Loucy (cell line): ENCODE measurements at regions not wholly inside any gene's neighbourhood (a gene's known extent, or its start where the extent isn't known, plus 50 kb on each side); places are given as distances from the start of the nearest gene placed in this dataset.

Experiments used
- H2AFZ ChIP-seq: fragments of 200-600 bp; sonication (generic); 2 replicates; pipeline ENCODE4 v1.6.0; 2016; ENCODE audit warnings: antibody characterized with exemption, mild to moderate bottlenecking, low read length, moderate library complexity
- H3F3A ChIP-seq: fragments of 200-600 bp; 2 replicates; pipeline ENCODE4 v1.6.0; 2016; ENCODE audit warnings: antibody characterized with exemption, low read depth, mild to moderate bottlenecking
- H3K27me3 ChIP-seq: fragments of 200-600 bp; sonication (generic); 2 replicates; pipeline ENCODE4 v1.6.1; 2014; ENCODE audit warnings: low read length, mild to moderate bottlenecking; ENCODE audit not compliant: insufficient read depth, poor library complexity, severe bottlenecking
- H3K36me3 ChIP-seq: fragments of 200-600 bp; sonication (generic); 2 replicates; pipeline ENCODE4 v1.6.1; 2016; ENCODE audit warnings: low read length; ENCODE audit not compliant: insufficient read depth
- H3K4me1 ChIP-seq: fragments of 200-600 bp; sonication (generic); 2 replicates; pipeline ENCODE4 v1.5.1; 2014; ENCODE audit warnings: low read length, mild to moderate bottlenecking; ENCODE audit not compliant: insufficient read depth, poor library complexity, severe bottlenecking
- H3K4me2 ChIP-seq: fragments of 200-600 bp; sonication (generic); 2 replicates; pipeline ENCODE4 v1.6.0; 2014; ENCODE audit warnings: antibody characterized with exemption, low read length, low read depth, mild to moderate bottlenecking; ENCODE audit not compliant: poor library complexity, severe bottlenecking
- H3K4me3 ChIP-seq: fragments of 200-600 bp; sonication (generic); 2 replicates; pipeline ENCODE4 v1.5.1; 2014; ENCODE audit warnings: low read length, mild to moderate bottlenecking, mixed read lengths; ENCODE audit not compliant: poor library complexity, severe bottlenecking
- H3K79me2 ChIP-seq: fragments of 200-600 bp; sonication (generic); 2 replicates; pipeline ENCODE4 v1.6.1; 2014; ENCODE audit warnings: low read length; ENCODE audit not compliant: insufficient read depth
- H3K9ac ChIP-seq: fragments of 200-600 bp; sonication (generic); 2 replicates; pipeline ENCODE4 v1.6.0; 2014; ENCODE audit warnings: mild to moderate bottlenecking, low read depth, low read length, moderate library complexity; ENCODE audit not compliant: poor library complexity, severe bottlenecking
- H3K9me2 ChIP-seq: fragments of 200-600 bp; sonication (generic); replicated peaks from 2 replicates; pipeline ENCODE4 v1.6.1; 2016; ENCODE audit warnings: low read depth, low read length, mixed read lengths
- H3K9me3 ChIP-seq: fragments of 200-600 bp; sonication (generic); 2 replicates; pipeline ENCODE4 v1.6.1; 2014; ENCODE audit warnings: mild to moderate bottlenecking, antibody characterized with exemption, low read length, low read depth; ENCODE audit not compliant: insufficient read depth
- H4K20me1 ChIP-seq: fragments of 200-600 bp; sonication (generic); 2 replicates; pipeline ENCODE4 v1.6.0; 2014; ENCODE audit warnings: antibody characterized with exemption, low read length, mild to moderate bottlenecking; ENCODE audit not compliant: insufficient read depth, poor library complexity, severe bottlenecking
- EZH2phosphoT487 ChIP-seq: fragments of 200-600 bp; IDR thresholded peaks from 2 replicates; pipeline ENCODE4 v1.6.1; 2018; ENCODE audit warnings: antibody characterized with exemption, mild to moderate bottlenecking, moderate library complexity, borderline replicate concordance
- TF ChIP-seq, protein P1 (sequence below): fragments of 200-600 bp; sonication (generic); conservative IDR thresholded peaks from 2 replicates; pipeline ENCODE4 v1.5.1; 2014; ENCODE audit warnings: mild to moderate bottlenecking, antibody characterized with exemption, low read length

DNA sequence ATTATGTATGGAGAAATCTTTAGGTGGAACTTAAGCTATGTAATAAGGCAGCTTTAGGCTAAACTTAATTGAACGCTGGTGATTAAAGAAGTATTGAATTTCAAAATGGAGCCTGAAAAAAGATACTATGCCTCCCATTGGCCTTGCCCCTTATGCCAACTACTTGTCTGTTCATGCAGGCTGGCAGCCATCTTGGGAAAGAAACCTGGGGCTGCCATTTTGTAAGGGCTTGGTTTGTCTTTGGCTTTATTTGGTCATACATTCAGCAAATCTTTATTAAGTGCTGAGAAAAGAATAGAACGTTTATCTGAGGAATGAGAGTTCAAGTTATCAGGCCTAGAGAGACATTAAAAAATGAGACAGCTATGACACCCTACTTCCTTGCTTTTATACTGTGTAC lies 231.3 kb downstream of the KCNE4 start:
- Histone ChIP-seq H3K79me2 (no peaks in the 10 kb centered on the region), H3K4me3 (no peak overlapping the region), H3F3A (no peaks in the 10 kb centered on the region), H3K4me1 (no peaks in the 10 kb centered on the region), H3K9ac (no peak overlapping the region), H3K9me3 (peaks cover 9% of the 10 kb centered on the region), H3K4me2 (no peak overlapping the region), H3K27me3 (no peaks in the 10 kb centered on the region), H3K9me2 (no peaks in the 10 kb centered on the region), H4K20me1 (no peaks in the 10 kb centered on the region), H2AFZ (no peak overlapping the region), H3K36me3 (no peaks in the 10 kb centered on the region)
- TF ChIP-seq, protein P1, sequence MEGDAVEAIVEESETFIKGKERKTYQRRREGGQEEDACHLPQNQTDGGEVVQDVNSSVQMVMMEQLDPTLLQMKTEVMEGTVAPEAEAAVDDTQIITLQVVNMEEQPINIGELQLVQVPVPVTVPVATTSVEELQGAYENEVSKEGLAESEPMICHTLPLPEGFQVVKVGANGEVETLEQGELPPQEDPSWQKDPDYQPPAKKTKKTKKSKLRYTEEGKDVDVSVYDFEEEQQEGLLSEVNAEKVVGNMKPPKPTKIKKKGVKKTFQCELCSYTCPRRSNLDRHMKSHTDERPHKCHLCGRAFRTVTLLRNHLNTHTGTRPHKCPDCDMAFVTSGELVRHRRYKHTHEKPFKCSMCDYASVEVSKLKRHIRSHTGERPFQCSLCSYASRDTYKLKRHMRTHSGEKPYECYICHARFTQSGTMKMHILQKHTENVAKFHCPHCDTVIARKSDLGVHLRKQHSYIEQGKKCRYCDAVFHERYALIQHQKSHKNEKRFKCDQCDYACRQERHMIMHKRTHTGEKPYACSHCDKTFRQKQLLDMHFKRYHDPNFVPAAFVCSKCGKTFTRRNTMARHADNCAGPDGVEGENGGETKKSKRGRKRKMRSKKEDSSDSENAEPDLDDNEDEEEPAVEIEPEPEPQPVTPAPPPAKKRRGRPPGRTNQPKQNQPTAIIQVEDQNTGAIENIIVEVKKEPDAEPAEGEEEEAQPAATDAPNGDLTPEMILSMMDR = no peak
- TF ChIP-seq EZH2phosphoT487 = no peak

DNA sequence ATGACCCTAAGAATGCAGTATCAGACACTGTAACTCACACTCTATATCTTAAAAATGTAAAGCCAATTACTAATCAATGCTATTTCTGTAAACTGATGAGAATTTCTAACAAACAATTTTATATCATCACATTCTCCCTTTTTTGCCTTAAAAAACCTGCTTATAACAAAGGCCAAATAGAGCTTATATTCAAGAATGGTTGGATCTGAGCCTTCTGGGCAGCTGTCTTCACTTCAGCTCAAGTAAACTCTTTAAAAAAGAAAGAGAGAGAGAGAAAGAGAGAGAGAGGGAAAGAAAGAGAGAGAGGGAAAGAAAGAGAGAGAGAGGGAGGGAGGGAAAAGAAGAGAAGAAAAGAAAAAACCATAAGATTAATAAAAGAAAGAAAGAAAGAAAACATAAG lies 231.8 kb downstream of the KCNE4 start:
- no peaks in the 10 kb centered on the region for H3K9me2 ChIP-seq
- no peaks in the 10 kb centered on the region for H3K27me3 ChIP-seq
- H3K4me1 ChIP-seq = no peaks in the 10 kb centered on the region
- H4K20me1 ChIP-seq = no peaks in the 10 kb centered on the region
- peaks cover 9% of the 10 kb centered on the region for H3K9me3 ChIP-seq
- no peak overlapping the region for H2AFZ ChIP-seq
- H3K4me2 ChIP-seq = no peak overlapping the region
- no peaks in the 10 kb centered on the region for H3F3A ChIP-seq
- no peaks in the 10 kb centered on the region for H3K36me3 ChIP-seq
- H3K4me3 ChIP-seq = no peak overlapping the region
- no peak overlapping the region for H3K9ac ChIP-seq
- TF ChIP-seq EZH2phosphoT487 = no peak
- TF ChIP-seq, protein P1 = no peak
- no peaks in the 10 kb centered on the region for H3K79me2 ChIP-seq

DNA sequence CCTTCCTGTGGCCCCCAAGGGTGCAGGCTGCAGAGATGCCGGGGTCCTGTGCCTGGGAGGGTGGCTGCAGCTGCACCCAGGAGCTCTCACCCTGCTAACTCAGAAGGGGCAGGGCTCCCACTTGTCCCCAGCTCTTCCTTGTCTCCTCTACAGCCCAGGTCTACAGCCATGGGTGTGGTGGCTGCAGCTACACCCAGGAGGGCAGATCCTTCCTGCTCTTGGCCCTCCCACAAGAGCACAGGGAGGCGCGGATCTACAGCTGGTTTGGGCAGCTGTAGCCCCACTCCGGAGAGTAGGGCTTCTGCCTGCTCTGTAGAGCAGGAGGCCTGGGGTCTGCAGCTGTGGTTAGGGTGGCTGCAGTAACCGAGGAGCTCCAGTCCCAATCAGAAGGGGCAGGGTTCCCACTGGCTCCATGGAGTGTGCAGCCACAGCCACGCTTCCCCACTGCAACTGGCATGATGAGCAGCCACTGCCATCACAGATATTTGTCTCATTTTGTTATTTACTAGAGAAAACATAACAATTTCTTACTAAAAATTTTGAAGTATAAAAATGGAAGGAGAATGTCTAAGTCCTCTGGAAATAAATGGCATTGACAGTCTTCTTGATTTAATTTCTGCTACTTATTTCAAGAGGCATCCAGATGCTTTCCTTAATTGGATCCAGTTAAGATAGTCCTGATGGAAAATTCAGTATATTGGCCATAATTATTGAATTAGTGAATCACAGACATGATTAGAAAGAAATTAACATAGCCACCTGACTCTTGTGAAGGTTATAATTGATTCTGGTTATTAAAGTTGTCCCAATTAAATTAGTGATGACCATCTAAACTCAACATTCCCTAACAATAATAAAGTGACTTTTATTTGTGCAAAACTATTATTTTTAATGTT lies 233.6 kb downstream of the KCNE4 start:
- Histone ChIP-seq H3K4me1 (no peaks in the 10 kb centered on the region), H4K20me1 (no peaks in the 10 kb centered on the region), H3K4me3 (no peak overlapping the region), H3K9me3 (peaks cover 9% of the 10 kb centered on the region), H3K36me3 (no peaks in the 10 kb centered on the region), H3K4me2 (no peak overlapping the region), H3K27me3 (no peaks in the 10 kb centered on the region), H3F3A (no peaks in the 10 kb centered on the region), H3K9ac (no peak overlapping the region), H2AFZ (no peak overlapping the region), H3K79me2 (no peaks in the 10 kb centered on the region), H3K9me2 (no peaks in the 10 kb centered on the region)
- no peak for TF ChIP-seq EZH2phosphoT487
- TF ChIP-seq, protein P1 = no peak
